ENCODE measurements at regions not wholly inside any gene's neighbourhood (a gene's known extent, or its start where the extent isn't known, plus 50 kb on each side); places are given as distances from the start of the nearest gene placed in this dataset.

GRCh38 chr3:164498917-164499316, 579.4 kb downstream of the SI start:
- Mint-ChIP-seq H3K36me3 (ENCODE audit: low read depth) (peaks cover 3% of the 10 kb centered on the region), H3K4me3 (no peak overlapping the region), H3K27ac (no peak overlapping the region), H3K27me3 (ENCODE audit: insufficient read depth) (no peaks in the 10 kb centered on the region), H3K4me1 (no peaks in the 10 kb centered on the region), H3K9me3 (peaks cover 12% of the 10 kb centered on the region)
- H3K27ac ChIP-seq (ENCODE audit: low read depth, low read length) = no peak overlapping the region
- no peak overlapping the region for H3K9ac ChIP-seq (ENCODE audit: extremely low read depth, low read length, poor library complexity, severe bottlenecking)
- no peak overlapping the region for H3K4me3 ChIP-seq (ENCODE audit: low read length)
- no peak for DNase-seq
- H3K9me3 ChIP-seq (ENCODE audit: control insufficient read depth, low read length) = peaks cover 4% of the 10 kb centered on the region
- H3K27me3 ChIP-seq (ENCODE audit: control insufficient read depth, insufficient read depth, low read length, poor library complexity, severe bottlenecking) = no peaks in the 10 kb centered on the region
- H3K36me3 ChIP-seq (ENCODE audit: control insufficient read depth, insufficient read depth, low read length) = no peaks in the 10 kb centered on the region
- H3K4me1 ChIP-seq (ENCODE audit: control insufficient read depth, insufficient read depth, low read length) = no peaks in the 10 kb centered on the region
- TF ChIP-seq CTCF (conservative IDR thresholded peaks at IDR 0.05) = no peak

GRCh38 chr3:164488893-164489292, 589.4 kb downstream of the SI start:
- H3K9me3 Mint-ChIP-seq = no peaks in the 10 kb centered on the region
- Histone ChIP-seq H3K9me3 (ENCODE audit: control insufficient read depth, low read length) (peaks cover 11% of the 10 kb centered on the region), H3K4me3 (ENCODE audit: low read length) (no peak overlapping the region), H3K36me3 (ENCODE audit: control insufficient read depth, insufficient read depth, low read length) (no peaks in the 10 kb centered on the region), H3K9ac (ENCODE audit: extremely low read depth, low read length, poor library complexity, severe bottlenecking) (no peak overlapping the region), H3K27me3 (ENCODE audit: control insufficient read depth, insufficient read depth, low read length, poor library complexity, severe bottlenecking) (no peaks in the 10 kb centered on the region), H3K4me1 (ENCODE audit: control insufficient read depth, insufficient read depth, low read length) (no peaks in the 10 kb centered on the region), H3K27ac (ENCODE audit: low read depth, low read length) (no peak overlapping the region)
- H3K4me1 Mint-ChIP-seq = no peaks in the 10 kb centered on the region
- TF ChIP-seq CTCF (conservative IDR thresholded peaks at IDR 0.05) = no peak
- WGBS, 2 experiments (ENCODE audit: insufficient coverage in 1 of 2, insufficient read length in 1 of 2) = 90 to 100% methylated on average over 1 of the region's 2 CpGs
- no peak overlapping the region for H3K27ac Mint-ChIP-seq
- no peak overlapping the region for H3K4me3 Mint-ChIP-seq
- DNase-seq = no peak
- no peaks in the 10 kb centered on the region for H3K36me3 Mint-ChIP-seq (ENCODE audit: low read depth)
- H3K27me3 Mint-ChIP-seq (ENCODE audit: insufficient read depth) = no peaks in the 10 kb centered on the region

- WGBS, 2 experiments (ENCODE audit: insufficient coverage in 1 of 2, insufficient read length in 1 of 2) = 99 to 100% methylated on average over 2 to 3 of the region's 3 CpGs
- Histone ChIP-seq H3K27ac (ENCODE audit: low read depth, low read length) (no peak overlapping the region), H3K36me3 (ENCODE audit: control insufficient read depth, insufficient read depth, low read length) (no peaks in the 10 kb centered on the region), H3K9ac (ENCODE audit: extremely low read depth, low read length, poor library complexity, severe bottlenecking) (no peak overlapping the region), H3K4me1 (ENCODE audit: control insufficient read depth, insufficient read depth, low read length) (no peaks in the 10 kb centered on the region), H3K9me3 (ENCODE audit: control insufficient read depth, low read length) (peaks cover 11% of the 10 kb centered on the region), H3K4me3 (ENCODE audit: low read length) (no peak overlapping the region), H3K27me3 (ENCODE audit: control insufficient read depth, insufficient read depth, low read length, poor library complexity, severe bottlenecking) (no peaks in the 10 kb centered on the region)
- Mint-ChIP-seq H3K36me3 (ENCODE audit: low read depth) (no peaks in the 10 kb centered on the region), H3K27ac (no peak overlapping the region), H3K9me3 (no peaks in the 10 kb centered on the region), H3K4me3 (no peak overlapping the region), H3K4me1 (no peaks in the 10 kb centered on the region), H3K27me3 (ENCODE audit: insufficient read depth) (no peaks in the 10 kb centered on the region)
- no peak for TF ChIP-seq CTCF (conservative IDR thresholded peaks at IDR 0.05)
- DNase-seq = no peak
Measured at GRCh38 chr3:164486150-164486549, 592.1 kb downstream of the SI start.
